ENCODE measurements at regions not wholly inside any gene's neighbourhood (a gene's known extent, or its start where the extent isn't known, plus 50 kb on each side); places are given as distances from the start of the nearest gene placed in this dataset.

GRCh38 chr2:204365811-204366210 is 179.5 kb upstream of the PARD3B start:
- TF ChIP-seq EZH2 (IDR thresholded peaks at IDR 0.05; ENCODE audit: borderline replicate concordance, insufficient read depth, low read depth, low read length, poor library complexity, severe bottlenecking) (no peak), CTCF (IDR thresholded peaks at IDR 0.05) (no peak)
